CD4-positive, alpha-beta T cell treated with Interleukin-1 beta for 1 hour (primary cell): ENCODE measurements at regions not wholly inside any gene's neighbourhood (a gene's known extent, or its start where the extent isn't known, plus 50 kb on each side); places are given as distances from the start of the nearest gene placed in this dataset.
"Not testable (repeated sequence)": the region's sequence is repeated elsewhere in the genome, so short reads cannot be mapped to it uniquely, and the experiment has no call there.

Experiments used
- DNase-seq, 2 donors: peaks; one replicate each; pipeline ENCODE4 v3.0.0-alpha.2; 2020 to 2022

- no peak for DNase-seq
Observed at GRCh38 chr11:116403794-116404461, 368.9 kb downstream of the BUD13 start.

- no peak for DNase-seq
Observed at GRCh38 chr11:116400081-116400480, 372.7 kb downstream of the BUD13 start.

DNA sequence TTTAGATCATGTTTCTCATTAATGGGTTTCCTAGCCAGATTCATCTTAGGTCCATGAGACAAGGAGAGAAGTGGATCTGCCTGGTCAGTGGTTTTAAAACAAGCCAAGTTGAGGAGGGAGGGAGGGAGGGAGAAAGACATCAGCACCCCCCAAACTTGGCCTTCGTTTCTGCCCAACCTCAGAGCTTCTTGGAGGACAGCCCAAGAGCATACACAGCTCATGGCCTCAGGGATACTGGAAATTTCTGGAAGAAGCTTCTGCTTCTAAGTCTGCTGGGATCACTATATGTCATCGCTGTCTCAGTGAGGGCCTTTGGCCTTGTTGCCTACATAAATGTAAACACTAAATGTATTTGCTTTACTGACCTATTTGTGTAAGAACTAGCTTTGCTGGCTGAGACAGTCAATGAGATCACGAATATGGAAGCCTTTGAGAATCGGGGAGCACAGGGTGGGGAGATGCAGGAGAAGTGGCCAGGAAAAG, 375.1 kb downstream of the BUD13 start:
- no peak for DNase-seq

DNA sequence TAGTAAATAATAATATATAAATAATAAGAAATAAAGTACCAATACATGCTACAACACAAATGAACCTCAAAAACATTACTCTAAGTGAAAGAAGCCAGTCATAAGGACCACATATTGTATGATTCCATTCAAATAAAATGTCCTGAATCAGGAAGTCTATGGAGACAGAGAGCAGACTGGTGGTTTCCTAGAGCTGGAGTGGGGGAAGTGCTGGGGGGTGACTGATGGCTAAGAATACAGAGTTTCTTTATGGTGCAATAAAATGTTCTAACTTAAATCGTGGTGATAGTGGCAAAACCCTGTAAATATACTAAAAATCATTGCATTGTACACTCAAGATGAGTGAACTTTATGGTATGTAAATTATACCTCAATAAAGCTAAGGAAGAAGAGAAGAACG, 376.5 kb downstream of the BUD13 start:
- no peak for DNase-seq

GRCh38 chr11:116394022-116394421, 378.8 kb downstream of the BUD13 start:
- no peak for DNase-seq

GRCh38 chr11:116390963-116391362, 381.8 kb downstream of the BUD13 start:
- no peak for DNase-seq

- no peak for DNase-seq
Observed at GRCh38 chr11:116388146-116388545, 384.6 kb downstream of the BUD13 start.

DNA sequence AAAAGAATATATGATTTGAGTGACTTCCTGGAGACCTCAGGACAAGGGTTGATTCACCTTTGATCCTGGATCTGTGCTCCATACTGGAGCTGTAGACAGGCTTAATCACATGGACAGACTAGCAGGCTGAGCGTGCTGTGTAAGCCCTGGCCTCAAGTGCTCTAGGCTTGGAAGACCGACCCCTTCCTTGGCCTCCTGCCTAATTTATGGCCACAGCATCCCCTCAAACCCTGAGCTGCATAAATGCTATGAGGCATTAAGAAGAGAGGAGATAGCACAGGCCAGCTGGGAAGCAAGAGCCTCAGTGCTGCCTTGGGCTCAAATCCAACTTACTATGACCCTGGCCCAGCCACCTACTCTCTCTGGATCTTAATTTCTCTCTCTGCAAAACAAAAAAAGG, 385.1 kb downstream of the BUD13 start:
- no peak for DNase-seq

DNA sequence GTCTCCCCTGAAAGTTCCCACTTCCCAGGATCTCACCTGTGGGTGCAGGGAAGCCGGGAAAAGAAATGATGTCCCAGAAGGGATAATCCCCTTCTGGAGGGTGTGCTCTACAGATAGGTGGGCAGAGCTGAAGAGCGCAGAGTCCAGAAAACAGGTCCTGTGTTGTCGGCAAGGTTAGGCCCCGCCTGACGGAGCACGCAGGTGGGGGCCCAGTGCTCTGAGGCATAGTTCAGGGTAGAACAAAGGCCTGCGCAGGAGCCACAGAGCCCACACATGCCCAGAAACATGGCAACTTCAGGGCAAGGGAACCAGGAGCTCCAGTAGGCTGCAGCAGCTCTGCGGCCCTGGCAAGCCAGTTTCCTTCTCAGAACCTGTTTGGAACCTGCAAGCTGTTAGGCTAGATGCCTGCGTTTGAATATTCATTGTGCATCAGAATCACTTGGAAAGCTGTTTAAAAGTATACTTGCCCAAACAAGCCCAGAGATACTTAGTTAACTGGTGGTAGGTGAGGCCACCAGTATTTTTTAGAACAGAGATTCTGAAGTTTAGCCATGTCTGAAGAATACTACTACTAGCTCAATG, 386.6 kb downstream of the BUD13 start:
- no peak for DNase-seq

- DNase-seq = no peak
Observed at GRCh38 chr11:116384876-116385275, 387.9 kb downstream of the BUD13 start.

DNA sequence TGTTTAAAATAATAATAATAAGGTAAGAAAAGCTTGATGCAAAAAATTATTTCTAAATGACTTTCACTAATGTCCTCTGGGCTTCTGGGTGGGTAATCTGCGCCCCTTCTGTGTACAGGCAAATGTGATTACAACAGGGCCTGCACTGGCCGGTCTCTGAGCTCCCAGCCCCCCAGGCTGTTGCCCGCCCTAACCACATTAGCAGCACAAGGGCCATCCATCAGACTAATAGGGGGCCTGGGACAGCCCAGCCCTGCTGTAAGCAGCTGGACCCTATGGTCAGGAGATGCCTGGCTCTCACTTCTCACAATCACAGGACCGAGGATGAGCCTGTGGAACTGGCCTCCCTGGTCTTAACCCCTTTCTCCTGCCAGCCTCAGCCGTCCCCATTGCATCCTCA, 388.4 kb downstream of the BUD13 start:
- DNase-seq = no peak

- no peak for DNase-seq
Observed at GRCh38 chr11:116379185-116379828, 393.5 kb downstream of the BUD13 start.

GRCh38 chr11:116376547-116376946, 396.2 kb downstream of the BUD13 start:
- DNase-seq = no peak

DNA sequence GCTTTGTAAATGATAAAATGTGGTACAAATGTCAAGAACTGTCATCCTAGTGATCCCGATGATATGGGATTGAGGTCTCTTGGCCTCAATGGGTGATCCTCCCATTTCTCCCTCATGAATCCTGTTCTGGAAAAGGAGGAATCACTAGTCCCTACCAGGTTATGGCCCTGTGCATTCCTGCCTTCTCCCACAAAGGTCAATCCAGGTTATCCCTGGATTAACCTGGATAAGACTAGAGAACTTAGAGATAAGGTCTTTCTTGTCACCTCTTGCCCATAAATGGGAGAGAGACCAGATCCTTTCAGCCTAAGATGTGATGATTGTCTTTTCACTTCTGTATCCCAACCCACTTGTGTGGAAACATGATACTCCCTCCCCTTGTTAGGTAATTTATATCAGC, 396.7 kb downstream of the BUD13 start:
- DNase-seq = no peak

GRCh38 chr11:116375221-116375620, 397.6 kb downstream of the BUD13 start:
- no peak for DNase-seq

DNA sequence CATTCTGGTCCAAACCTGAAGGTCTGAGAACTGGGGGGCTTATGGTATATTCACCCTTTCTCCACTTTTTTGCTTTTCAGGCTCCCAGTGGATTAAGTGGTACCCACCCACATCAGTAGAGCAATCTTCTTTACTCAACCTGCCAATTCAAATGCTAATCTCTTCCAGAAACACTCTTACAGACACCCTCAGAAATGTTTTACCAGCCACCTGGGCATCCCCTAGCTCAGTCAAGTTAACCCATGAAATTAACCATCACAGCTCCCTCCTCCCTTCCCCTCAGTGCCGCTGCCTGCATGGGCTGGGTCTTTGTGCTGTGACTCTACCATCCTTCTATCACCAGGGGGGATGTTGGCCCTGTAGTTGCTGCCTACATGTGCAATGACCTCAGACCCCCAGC, 398.7 kb downstream of the BUD13 start:
- DNase-seq = no peak

DNA sequence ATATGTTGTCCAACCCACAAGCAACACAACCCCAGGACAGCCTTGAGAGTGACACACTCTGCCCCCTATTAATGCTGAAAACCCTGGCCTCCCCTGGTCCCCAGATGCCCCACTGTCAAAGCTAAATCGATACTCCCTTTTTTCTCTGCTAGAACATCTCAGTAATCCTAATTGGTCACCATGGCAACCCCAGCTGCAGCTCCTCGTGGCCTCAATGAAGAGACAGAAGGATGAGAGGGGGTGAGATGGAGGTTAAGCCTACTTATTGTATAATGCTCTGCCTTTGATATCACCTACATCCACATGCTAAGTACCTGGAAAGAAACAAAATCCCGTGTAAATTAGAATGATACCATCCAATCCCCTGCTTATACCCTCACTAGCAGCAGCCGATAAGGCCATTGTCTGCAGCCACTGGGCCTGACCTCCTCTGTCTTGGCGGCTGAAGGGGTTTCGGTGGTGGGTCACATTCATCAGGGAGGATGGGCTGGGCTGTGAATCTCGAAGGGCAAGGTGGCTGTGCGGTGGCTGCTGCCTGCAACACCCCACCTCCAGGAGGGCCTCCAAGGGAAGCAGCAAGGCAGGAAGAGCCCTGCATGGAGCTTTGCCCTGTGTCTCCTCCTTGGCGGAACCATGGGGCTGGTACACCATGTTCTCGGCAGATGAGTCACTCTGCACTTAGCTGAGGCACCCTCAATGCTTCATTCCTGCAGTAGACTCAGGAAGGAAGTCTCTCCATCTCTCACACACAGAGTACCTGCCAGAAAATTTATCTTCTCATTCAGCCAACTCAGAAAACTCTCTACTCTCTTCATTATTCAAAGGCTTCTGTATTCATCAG, 399.5 kb downstream of the BUD13 start:
- DNase-seq = no peak

GRCh38 chr11:116371146-116371545, 401.6 kb downstream of the BUD13 start:
- no peak for DNase-seq

- DNase-seq = no peak
Observed at GRCh38 chr11:116368784-116369183, 404.0 kb downstream of the BUD13 start.

- DNase-seq = no peak
Observed at GRCh38 chr11:116366980-116367645, 405.7 kb downstream of the BUD13 start.

DNA sequence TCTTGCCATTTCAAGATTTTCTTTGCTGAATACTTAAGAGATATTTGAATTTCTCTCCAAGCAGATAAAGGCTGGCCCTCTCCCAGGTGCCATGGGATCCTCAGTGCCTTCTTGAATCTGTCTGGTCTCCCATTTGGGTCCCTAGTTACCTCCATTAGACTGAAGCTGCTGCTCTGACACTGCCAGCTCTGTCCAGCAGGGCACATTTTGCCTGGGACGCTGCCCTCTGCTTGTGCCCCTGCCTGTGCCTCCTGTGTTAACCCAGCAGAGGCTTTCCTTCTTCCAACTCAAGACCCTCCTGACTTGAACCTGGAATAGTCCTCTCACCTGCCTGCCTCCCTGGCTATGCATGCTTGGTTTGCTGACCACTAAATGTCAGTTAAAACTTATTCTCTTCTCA, 406.3 kb downstream of the BUD13 start:
- DNase-seq = no peak

- not testable (repeated sequence) for DNase-seq
Observed at GRCh38 chr11:116364925-116365324, 407.9 kb downstream of the BUD13 start.

GRCh38 chr11:116364348-116364747, 408.4 kb downstream of the BUD13 start:
- no peak for DNase-seq
